ENCODE measurements at regions not wholly inside any gene's neighbourhood (a gene's known extent, or its start where the extent isn't known, plus 50 kb on each side); places are given as distances from the start of the nearest gene placed in this dataset.
"Not testable (repeated sequence)": the region's sequence is repeated elsewhere in the genome, so short reads cannot be mapped to it uniquely, and the experiment has no call there.

GRCh38 chr20:28562510-28562898 is 2695.0 kb upstream of the DEFB115 start:
- no peak for DNase-seq (ENCODE audit: low spot score)

GRCh38 chr20:28562899-28563521 is 2694.5 kb upstream of the DEFB115 start:
- DNase-seq (ENCODE audit: low spot score): not testable (repeated sequence)

GRCh38 chr20:28564024-28564423 is 2693.4 kb upstream of the DEFB115 start:
- DNase-seq (ENCODE audit: low spot score): peak; percentile 91

- not testable (repeated sequence) for DNase-seq (ENCODE audit: low spot score)
Measured at GRCh38 chr20:28564688-28565463, 2692.6 kb upstream of the DEFB115 start.

- not testable (repeated sequence) for DNase-seq (ENCODE audit: low spot score)
Measured at GRCh38 chr20:28575991-28576390, 2681.5 kb upstream of the DEFB115 start.

- DNase-seq (ENCODE audit: low spot score): not testable (repeated sequence)
Measured at GRCh38 chr20:28591680-28592079, 2665.8 kb upstream of the DEFB115 start.

GRCh38 chr20:28593383-28593782 is 2664.1 kb upstream of the DEFB115 start:
- not testable (repeated sequence) for DNase-seq (ENCODE audit: low spot score)

GRCh38 chr20:28594476-28594875 is 2663.0 kb upstream of the DEFB115 start:
- DNase-seq (ENCODE audit: low spot score): not testable (repeated sequence)

GRCh38 chr20:28602006-28602402 is 2655.5 kb upstream of the DEFB115 start:
- DNase-seq (ENCODE audit: low spot score): not testable (repeated sequence)

- DNase-seq (ENCODE audit: low spot score): peak; percentile 91
Measured at GRCh38 chr20:28602403-28603217, 2654.9 kb upstream of the DEFB115 start.

GRCh38 chr20:28603218-28603577 is 2654.3 kb upstream of the DEFB115 start:
- not testable (repeated sequence) for DNase-seq (ENCODE audit: low spot score)

GRCh38 chr20:28616354-28616753 is 2641.1 kb upstream of the DEFB115 start:
- DNase-seq (ENCODE audit: low spot score): no peak

GRCh38 chr20:28619956-28620651 is 2637.4 kb upstream of the DEFB115 start:
- not testable (repeated sequence) for DNase-seq (ENCODE audit: low spot score)

GRCh38 chr20:28625112-28625511 is 2632.4 kb upstream of the DEFB115 start:
- DNase-seq (ENCODE audit: low spot score): not testable (repeated sequence)

- DNase-seq (ENCODE audit: low spot score): not testable (repeated sequence)
Measured at GRCh38 chr20:28640831-28641230, 2616.6 kb upstream of the DEFB115 start.

Measured in mesenteric fat pad (tissue), 1 donor.